HEK293 (cell line): ENCODE measurements at regions not wholly inside any gene's neighbourhood (a gene's known extent, or its start where the extent isn't known, plus 50 kb on each side); places are given as distances from the start of the nearest gene placed in this dataset.

Source experiments
- CTCF ChIA-PET: fragments of 350-600 bp; formaldehyde crosslinking; extraction: SDS; loops from one replicate; lab custom pipeline; 2021; ENCODE audit warnings: antibody characterized with exemption; lab: Yijun Ruan, JAX
- POLR2A ChIA-PET: fragments of 300-600 bp; formaldehyde crosslinking; extraction: SDS; loops from one replicate; lab custom pipeline; 2020; ENCODE audit warnings: antibody characterized with exemption, inconsistent platforms; lab: Yijun Ruan, JAX
- H3K27ac ChIP-seq: fragments of 200-500 bp; sonication (Bioruptor generic); 2 replicates; pipeline ENCODE4 v1.5.1; 2014; ENCODE audit warnings: low read depth, low read length, control low read depth, inconsistent platforms; ENCODE audit errors: extremely low read depth
- H3K36me3 ChIP-seq, 2 experiments: fragments of 200-500 bp in 1 of 2; sonication (Bioruptor generic) in 1 of 2; 1 replicate in 1 of 2; 2 replicates in 1 of 2; pipeline ENCODE4 v1.5.1; 2014 to 2017; ENCODE audit warnings: inconsistent platforms in 2 of 2, low read length in 2 of 2; ENCODE audit not compliant: control insufficient read depth in 2 of 2, insufficient read depth in 1 of 2
- H3K4me1 ChIP-seq: fragments of 200-500 bp; sonication (Bioruptor generic); 2 replicates; pipeline ENCODE4 v1.5.1; 2014; ENCODE audit warnings: mild to moderate bottlenecking, low read length, inconsistent platforms; ENCODE audit not compliant: control insufficient read depth, insufficient read depth
- H3K4me3 ChIP-seq: 2 replicates; pipeline ENCODE4 v1.5.1; 2011; ENCODE audit warnings: low read depth, mild to moderate bottlenecking, control low read depth, low read length, moderate library complexity
- H3K9me3 ChIP-seq: fragments of 200-500 bp; sonication (Bioruptor generic); 2 replicates; pipeline ENCODE4 v1.5.1; 2014; ENCODE audit warnings: low read depth, low read length, inconsistent platforms; ENCODE audit not compliant: control insufficient read depth, insufficient read depth
- HIC1 ChIP-seq: fragments of 450-650 bp; formaldehyde crosslinking; IDR thresholded peaks from 2 replicates; pipeline ENCODE4 v1.5.1; 2016; ENCODE audit warnings: missing biosample characterization, missing genetic modification characterization
- HOXC10 ChIP-seq: sonication (generic); formaldehyde crosslinking; IDR thresholded peaks from 2 replicates; pipeline ENCODE4 v1.8.1; 2023; ENCODE audit warnings: mild to moderate bottlenecking, missing genetic modification reagents
- KLF16 ChIP-seq: fragments of 450-650 bp; formaldehyde crosslinking; IDR thresholded peaks from 2 replicates; pipeline ENCODE4 v1.5.1; 2017; ENCODE audit warnings: missing biosample characterization, missing genetic modification characterization
- MYNN ChIP-seq: fragments of 450-650 bp; formaldehyde crosslinking; IDR thresholded peaks from 2 replicates; pipeline ENCODE4 v1.5.1; 2016; ENCODE audit warnings: missing biosample characterization, missing genetic modification characterization, borderline replicate concordance
- SP7 ChIP-seq: fragments of 450-650 bp; formaldehyde crosslinking; IDR thresholded peaks from 2 replicates; pipeline ENCODE4 v1.5.1; 2016; ENCODE audit warnings: missing biosample characterization, missing genetic modification characterization
- ZBTB1 ChIP-seq: fragments of 450-650 bp; formaldehyde crosslinking; IDR thresholded peaks from 2 replicates; pipeline ENCODE4 v1.5.1; 2016; ENCODE audit warnings: missing biosample characterization, missing genetic modification characterization
- ZBTB17 ChIP-seq: fragments of 450-650 bp; formaldehyde crosslinking; IDR thresholded peaks from 2 replicates; pipeline ENCODE4 v1.5.1; 2016; ENCODE audit warnings: missing biosample characterization, missing genetic modification characterization
- ZBTB26 ChIP-seq: fragments of 450-650 bp; formaldehyde crosslinking; optimal IDR thresholded peaks from 2 replicates; pipeline ENCODE3; 2016; ENCODE audit warnings: missing biosample characterization, mild to moderate bottlenecking, missing genetic modification characterization
- ZNF112 ChIP-seq: fragments of 450-650 bp; formaldehyde crosslinking; IDR thresholded peaks from 2 replicates; pipeline ENCODE4 v1.5.0; 2017; ENCODE audit warnings: missing biosample characterization, missing genetic modification characterization
- ZNF132 ChIP-seq: fragments of 450-650 bp; formaldehyde crosslinking; IDR thresholded peaks from 2 replicates; pipeline ENCODE4 v1.5.1; 2017; ENCODE audit warnings: missing biosample characterization, missing genetic modification characterization, borderline replicate concordance
- ZNF148 ChIP-seq: fragments of 450-650 bp; formaldehyde crosslinking; IDR thresholded peaks from 2 replicates; pipeline ENCODE4 v1.5.0; 2017; ENCODE audit warnings: missing biosample characterization, missing genetic modification characterization, borderline replicate concordance
- ZNF19 ChIP-seq: fragments of 450-650 bp; formaldehyde crosslinking; IDR thresholded peaks from 2 replicates; pipeline ENCODE4; 2016; ENCODE audit warnings: missing biosample characterization, missing genetic modification characterization, low read depth
- ZNF223 ChIP-seq: fragments of 450-650 bp; formaldehyde crosslinking; IDR thresholded peaks from 2 replicates; pipeline ENCODE4 v1.5.1; 2016; ENCODE audit warnings: missing biosample characterization, missing genetic modification characterization
- ZNF24 ChIP-seq: fragments of 450-650 bp; formaldehyde crosslinking; IDR thresholded peaks from 2 replicates; pipeline ENCODE4 v1.5.1; 2016; ENCODE audit warnings: missing biosample characterization, missing genetic modification characterization
- ZNF248 ChIP-seq: fragments of 450-650 bp; formaldehyde crosslinking; IDR thresholded peaks from 2 replicates; pipeline ENCODE4 v1.5.1; 2017; ENCODE audit warnings: missing biosample characterization, missing genetic modification characterization
- ZNF521 ChIP-seq: fragments of 450-650 bp; formaldehyde crosslinking; IDR thresholded peaks from 2 replicates; pipeline ENCODE4 v1.5.1; 2017; ENCODE audit warnings: missing biosample characterization, mild to moderate bottlenecking, missing genetic modification characterization
- ZNF776 ChIP-seq: fragments of 450-650 bp; formaldehyde crosslinking; IDR thresholded peaks from 2 replicates; pipeline ENCODE4 v1.5.0; 2017; ENCODE audit warnings: missing biosample characterization, missing genetic modification characterization, borderline replicate concordance
- ZNF777 ChIP-seq: fragments of 450-650 bp; formaldehyde crosslinking; IDR thresholded peaks from 2 replicates; pipeline ENCODE4 v1.5.1; 2017; ENCODE audit warnings: missing biosample characterization, missing genetic modification characterization, borderline replicate concordance
- ZNF791 ChIP-seq: fragments of 450-650 bp; formaldehyde crosslinking; IDR thresholded peaks from 2 replicates; pipeline ENCODE4 v1.5.1; 2016; ENCODE audit warnings: missing biosample characterization, missing genetic modification characterization
- ZNF792 ChIP-seq: fragments of 450-650 bp; formaldehyde crosslinking; IDR thresholded peaks from 2 replicates; pipeline ENCODE4 v1.5.1; 2016; ENCODE audit warnings: missing biosample characterization, missing genetic modification characterization
- ZSCAN23 ChIP-seq: fragments of 450-650 bp; formaldehyde crosslinking; IDR thresholded peaks from 2 replicates; pipeline ENCODE4 v1.5.1; 2016; ENCODE audit warnings: missing biosample characterization, missing genetic modification characterization
- TF ChIP-seq, protein P1 (sequence below): fragments of 450-650 bp; formaldehyde crosslinking; IDR thresholded peaks from 2 replicates; pipeline ENCODE4 v1.5.1; 2016; ENCODE audit warnings: missing biosample characterization, missing genetic modification characterization
- TF ChIP-seq, protein P2 (sequence below): IDR thresholded peaks from 2 replicates; pipeline ENCODE4 v1.6.1; 2011; ENCODE audit warnings: mild to moderate bottlenecking, low read depth, low read length, borderline replicate concordance
- TF ChIP-seq, protein P3 (sequence below): fragments of 450-650 bp; formaldehyde crosslinking; IDR thresholded peaks from 2 replicates; pipeline ENCODE4 v1.5.1; 2016; ENCODE audit warnings: missing biosample characterization, missing genetic modification characterization, low read depth

GRCh38 chr6:40844246-40844645 lies 194.8 kb downstream of the UNC5CL start:
- TF ChIP-seq ZNF777 (tag by site-specific recombination) (no peak), SP7 (tag by site-specific recombination) (no peak), HIC1 (tag by site-specific recombination) (no peak), ZNF19 (tag by site-specific recombination) (no peak), ZNF791 (tag by site-specific recombination) (no peak), MYNN (tag by site-specific recombination) (no peak), ZNF148 (tag by site-specific recombination) (no peak), ZBTB1 (tag by site-specific recombination) (no peak), ZNF132 (tag by site-specific recombination) (no peak), HOXC10 (no peak), ZBTB26 (no peak), ZNF521 (tag by site-specific recombination) (no peak), ZNF248 (no peak)
- TF ChIP-seq, protein P1, sequence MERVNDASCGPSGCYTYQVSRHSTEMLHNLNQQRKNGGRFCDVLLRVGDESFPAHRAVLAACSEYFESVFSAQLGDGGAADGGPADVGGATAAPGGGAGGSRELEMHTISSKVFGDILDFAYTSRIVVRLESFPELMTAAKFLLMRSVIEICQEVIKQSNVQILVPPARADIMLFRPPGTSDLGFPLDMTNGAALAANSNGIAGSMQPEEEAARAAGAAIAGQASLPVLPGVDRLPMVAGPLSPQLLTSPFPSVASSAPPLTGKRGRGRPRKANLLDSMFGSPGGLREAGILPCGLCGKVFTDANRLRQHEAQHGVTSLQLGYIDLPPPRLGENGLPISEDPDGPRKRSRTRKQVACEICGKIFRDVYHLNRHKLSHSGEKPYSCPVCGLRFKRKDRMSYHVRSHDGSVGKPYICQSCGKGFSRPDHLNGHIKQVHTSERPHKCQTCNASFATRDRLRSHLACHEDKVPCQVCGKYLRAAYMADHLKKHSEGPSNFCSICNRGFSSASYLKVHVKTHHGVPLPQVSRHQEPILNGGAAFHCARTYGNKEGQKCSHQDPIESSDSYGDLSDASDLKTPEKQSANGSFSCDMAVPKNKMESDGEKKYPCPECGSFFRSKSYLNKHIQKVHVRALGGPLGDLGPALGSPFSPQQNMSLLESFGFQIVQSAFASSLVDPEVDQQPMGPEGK (tag by site-specific recombination), result no peak
- Histone ChIP-seq H3K4me1 (peaks cover 2% of the 10 kb centered on the region; the same call in 1 of the 2 replicates), H3K36me3 (no peaks in the 10 kb centered on the region), H3K9me3 (no peaks in the 10 kb centered on the region), H3K4me3 (no peak overlapping the region), H3K27ac (no peak overlapping the region)
- ChIA-PET CTCF (interaction anchor here (0.6 to 5.2 kb wide), 13 partner anchors 9 to 863 kb away, joined by 3 to 40 read pairs (median 5); no protein-coding TSS in a partner anchor), POLR2A (no interaction called here)

DNA sequence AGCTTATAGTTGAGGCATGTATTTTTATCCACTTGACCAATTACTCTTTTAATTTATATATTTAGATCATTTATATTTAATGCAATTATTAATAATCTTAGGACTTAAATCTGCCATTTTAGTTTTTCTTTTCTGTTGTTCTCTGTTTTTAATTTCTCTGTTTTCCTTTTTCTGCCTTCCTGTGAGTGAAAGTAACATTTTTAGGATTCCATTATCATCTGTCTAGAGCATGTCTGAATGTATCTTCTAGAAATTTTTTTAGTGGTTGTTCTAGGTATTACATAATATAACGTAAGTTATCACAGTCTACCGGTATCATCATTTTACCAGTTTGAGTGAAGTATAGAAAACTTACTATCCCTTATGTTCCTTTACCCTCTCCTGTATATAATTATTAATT lies 197.3 kb downstream of the UNC5CL start:
- CTCF ChIA-PET, result interaction anchor here (0.6 to 5.2 kb wide), 3 partner anchors 11 to 190 kb away, joined by 3 to 40 read pairs (median 3); no protein-coding TSS in a partner anchor
- POLR2A ChIA-PET, result no interaction called here

More for the DNA sequence above, 197.3 kb downstream of the UNC5CL start:
- no peaks in the 10 kb centered on the region for H3K36me3 ChIP-seq
- H3K9me3 ChIP-seq, result no peaks in the 10 kb centered on the region
- H3K27ac ChIP-seq, result no peak overlapping the region
- no peak overlapping the region for H3K4me3 ChIP-seq
- H3K4me1 ChIP-seq, result no peaks in the 10 kb centered on the region
- TF ChIP-seq ZBTB17 (no peak), ZBTB26 (no peak), ZNF24 (tag by site-specific recombination) (no peak), ZNF792 (no peak), ZSCAN23 (tag by site-specific recombination) (no peak), ZNF112 (tag by site-specific recombination) (no peak), ZNF223 (no peak), ZNF776 (no peak), KLF16 (tag by site-specific recombination) (no peak)
- TF ChIP-seq, protein P2, sequence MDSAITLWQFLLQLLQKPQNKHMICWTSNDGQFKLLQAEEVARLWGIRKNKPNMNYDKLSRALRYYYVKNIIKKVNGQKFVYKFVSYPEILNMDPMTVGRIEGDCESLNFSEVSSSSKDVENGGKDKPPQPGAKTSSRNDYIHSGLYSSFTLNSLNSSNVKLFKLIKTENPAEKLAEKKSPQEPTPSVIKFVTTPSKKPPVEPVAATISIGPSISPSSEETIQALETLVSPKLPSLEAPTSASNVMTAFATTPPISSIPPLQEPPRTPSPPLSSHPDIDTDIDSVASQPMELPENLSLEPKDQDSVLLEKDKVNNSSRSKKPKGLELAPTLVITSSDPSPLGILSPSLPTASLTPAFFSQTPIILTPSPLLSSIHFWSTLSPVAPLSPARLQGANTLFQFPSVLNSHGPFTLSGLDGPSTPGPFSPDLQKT, result no peak
- TF ChIP-seq, protein P3, sequence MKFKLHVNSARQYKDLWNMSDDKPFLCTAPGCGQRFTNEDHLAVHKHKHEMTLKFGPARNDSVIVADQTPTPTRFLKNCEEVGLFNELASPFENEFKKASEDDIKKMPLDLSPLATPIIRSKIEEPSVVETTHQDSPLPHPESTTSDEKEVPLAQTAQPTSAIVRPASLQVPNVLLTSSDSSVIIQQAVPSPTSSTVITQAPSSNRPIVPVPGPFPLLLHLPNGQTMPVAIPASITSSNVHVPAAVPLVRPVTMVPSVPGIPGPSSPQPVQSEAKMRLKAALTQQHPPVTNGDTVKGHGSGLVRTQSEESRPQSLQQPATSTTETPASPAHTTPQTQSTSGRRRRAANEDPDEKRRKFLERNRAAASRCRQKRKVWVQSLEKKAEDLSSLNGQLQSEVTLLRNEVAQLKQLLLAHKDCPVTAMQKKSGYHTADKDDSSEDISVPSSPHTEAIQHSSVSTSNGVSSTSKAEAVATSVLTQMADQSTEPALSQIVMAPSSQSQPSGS (tag by site-specific recombination), result no peak
